NCI-H2196 (cell line): ENCODE measurements at regions not wholly inside any gene's neighbourhood (a gene's known extent, or its start where the extent isn't known, plus 50 kb on each side); places are given as distances from the start of the nearest gene placed in this dataset.
"Not testable (repeated sequence)": the region's sequence is repeated elsewhere in the genome, so short reads cannot be mapped to it uniquely, and the experiment has no call there.

ENCODE experiments used
- DNase-seq: peaks from one replicate; lab custom pipeline; 2025; ENCODE audit not compliant: unreplicated experiment; lab: John Stamatoyannopoulos, UW

DNA sequence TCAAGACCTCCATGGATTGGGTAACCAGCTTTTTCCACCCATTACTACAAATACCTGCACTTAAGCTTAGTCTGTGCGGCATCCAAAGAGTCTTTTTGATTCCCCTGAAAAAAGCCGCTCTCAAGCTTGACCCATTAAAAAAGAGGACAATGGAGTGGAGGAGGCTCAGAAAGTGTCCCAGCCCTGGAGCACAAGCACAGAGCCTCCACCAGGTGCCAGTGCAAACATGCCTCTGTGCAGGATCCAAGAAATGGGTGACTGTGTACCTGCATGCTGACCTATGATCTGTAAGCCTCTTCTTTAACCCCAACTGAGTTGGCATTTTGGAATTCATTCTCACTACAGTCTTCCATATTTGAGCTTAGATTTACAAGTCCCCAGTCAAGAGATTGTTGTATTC is 168.3 kb upstream of the TLE4 start:
- DNase-seq = no peak

DNA sequence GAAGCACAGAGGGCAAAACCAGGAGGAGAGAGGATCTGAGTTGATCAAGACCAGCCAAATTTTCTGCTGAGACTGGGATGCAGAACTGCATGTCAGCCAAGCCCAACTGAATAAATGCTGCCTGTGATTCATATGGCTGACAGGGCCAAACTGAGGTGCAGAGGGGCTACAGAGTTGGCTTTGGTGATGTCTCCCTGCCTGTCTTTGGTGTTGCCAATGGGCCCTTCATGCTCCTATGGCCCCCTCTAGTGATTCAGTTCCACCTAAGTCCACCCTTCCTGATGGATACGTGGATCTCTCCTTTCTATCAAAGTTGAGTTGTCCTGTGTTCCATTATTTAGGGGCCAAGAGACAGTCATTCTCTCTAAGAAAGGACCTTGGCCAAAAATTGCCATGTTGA is 163.6 kb upstream of the TLE4 start:
- no peak for DNase-seq

GRCh38 chr9:79408617-79409016 is 163.1 kb upstream of the TLE4 start:
- DNase-seq = no peak

DNA sequence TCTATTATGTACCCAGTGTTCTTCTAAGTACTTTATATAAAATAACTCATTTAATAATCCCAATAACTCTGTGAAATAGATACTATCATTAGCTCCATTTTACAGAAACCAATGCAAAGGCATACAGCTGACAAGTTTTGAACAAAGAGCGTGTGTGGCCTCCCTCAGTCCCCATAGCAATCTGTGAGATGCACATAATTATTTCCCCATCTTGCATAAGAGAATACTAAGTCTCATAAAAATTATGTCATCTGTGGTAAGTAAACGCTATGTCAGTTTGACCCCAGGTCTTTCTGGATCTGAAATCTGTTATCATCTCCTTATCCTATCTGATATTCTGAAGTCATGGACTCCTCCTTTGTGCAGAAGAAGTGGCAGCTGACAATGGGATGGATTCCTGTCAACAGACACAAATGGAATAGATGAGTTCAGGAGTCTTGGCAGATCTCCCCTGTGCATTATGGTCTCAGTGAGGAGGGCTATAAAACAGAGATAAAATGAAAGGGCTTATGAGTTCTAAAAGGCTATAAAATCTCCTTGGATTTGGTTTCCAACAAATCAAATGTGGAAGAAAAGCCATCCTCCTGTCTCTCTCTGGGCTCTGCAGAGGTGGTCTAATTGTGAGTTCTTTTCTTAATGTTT is 162.5 kb upstream of the TLE4 start:
- no peak for DNase-seq

GRCh38 chr9:79425840-79426239 is 145.9 kb upstream of the TLE4 start:
- no peak for DNase-seq

DNA sequence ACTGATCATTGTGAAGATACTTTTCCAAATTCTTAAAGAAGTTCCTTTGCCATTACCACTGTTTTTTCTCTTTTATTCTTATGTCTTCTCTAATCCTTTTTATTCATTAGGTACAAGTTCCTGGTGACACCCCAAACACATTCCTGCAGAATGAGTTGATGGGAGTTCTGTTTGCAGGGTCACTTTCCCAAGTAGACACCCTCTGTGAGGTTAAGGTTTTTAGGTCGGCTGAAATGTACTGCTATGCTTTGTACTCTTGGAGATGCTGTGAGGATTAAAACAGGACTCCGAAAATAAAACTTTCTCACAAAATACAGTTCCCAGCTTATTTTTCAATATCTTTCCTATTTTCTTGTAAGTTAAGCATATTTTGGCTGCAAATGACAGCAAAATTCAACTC is 143.3 kb upstream of the TLE4 start:
- no peak for DNase-seq

DNA sequence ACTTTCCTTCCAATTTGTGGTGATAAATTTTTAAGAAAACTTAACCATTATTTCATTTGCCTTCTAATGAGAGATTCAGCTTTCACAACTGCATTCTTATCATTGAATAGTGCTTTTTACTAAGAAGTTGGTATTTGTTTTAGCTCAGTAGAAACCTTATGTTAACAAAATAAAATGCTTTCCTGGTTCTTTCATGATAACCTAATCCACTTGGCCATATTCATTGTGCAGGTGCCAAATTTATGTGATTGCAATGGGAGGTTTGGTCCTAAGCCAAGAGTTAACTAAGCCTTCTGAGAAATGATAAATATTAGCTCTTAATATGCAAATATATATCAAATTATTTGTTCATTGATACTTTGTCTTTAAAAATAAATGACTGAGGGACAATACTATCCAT is 141.1 kb upstream of the TLE4 start:
- DNase-seq = peak; percentile 67

DNA sequence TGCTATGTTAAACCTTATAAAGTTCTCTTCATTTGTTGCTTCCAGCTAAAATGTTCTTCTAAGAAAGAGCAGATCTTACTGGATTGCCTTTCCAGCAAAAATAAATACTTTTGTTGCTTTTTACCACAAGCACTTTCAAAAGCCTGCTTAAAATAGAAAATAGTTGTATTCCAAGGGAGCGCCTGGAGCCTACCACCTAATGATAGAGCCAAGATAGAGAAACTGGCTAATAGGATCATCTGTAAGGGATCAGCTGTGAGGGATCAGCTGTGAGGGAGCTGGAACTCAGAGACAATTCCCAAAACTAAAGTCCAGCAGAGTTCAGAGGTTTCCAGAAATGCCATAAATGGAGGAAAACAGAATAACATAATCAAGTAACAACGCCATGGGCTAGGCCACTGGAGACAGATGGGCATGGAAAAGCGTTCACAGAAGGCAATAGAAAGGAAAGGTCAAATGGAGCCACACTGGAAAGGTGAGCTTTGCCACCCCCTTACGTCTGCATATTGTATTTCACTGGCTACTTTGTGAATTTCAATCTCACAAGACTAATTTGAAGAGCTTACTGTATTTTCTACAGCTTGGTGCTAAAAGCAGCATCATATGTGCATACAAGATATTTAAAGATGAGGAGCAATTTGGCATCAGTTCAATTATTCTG is 140.6 kb upstream of the TLE4 start:
- DNase-seq = peak; percentile 40

DNA sequence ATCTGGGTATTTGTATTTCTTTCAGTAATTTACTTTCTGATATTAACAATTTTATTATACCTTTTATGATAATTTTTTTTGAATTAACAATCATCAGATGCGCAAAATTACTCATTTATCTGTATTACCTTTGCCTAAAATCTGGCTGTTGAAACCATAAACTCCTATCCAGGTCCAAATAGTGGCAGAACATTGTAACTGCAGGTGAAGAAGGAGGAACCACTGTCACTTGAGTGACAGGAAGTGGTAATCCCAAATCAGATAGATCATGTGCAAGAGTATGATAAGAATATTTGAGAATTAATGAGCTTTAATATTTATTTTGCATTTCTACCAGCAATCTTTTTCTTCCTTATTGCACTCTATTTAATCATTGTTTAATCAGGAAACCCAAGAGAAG is 139.3 kb upstream of the TLE4 start:
- DNase-seq = no peak

DNA sequence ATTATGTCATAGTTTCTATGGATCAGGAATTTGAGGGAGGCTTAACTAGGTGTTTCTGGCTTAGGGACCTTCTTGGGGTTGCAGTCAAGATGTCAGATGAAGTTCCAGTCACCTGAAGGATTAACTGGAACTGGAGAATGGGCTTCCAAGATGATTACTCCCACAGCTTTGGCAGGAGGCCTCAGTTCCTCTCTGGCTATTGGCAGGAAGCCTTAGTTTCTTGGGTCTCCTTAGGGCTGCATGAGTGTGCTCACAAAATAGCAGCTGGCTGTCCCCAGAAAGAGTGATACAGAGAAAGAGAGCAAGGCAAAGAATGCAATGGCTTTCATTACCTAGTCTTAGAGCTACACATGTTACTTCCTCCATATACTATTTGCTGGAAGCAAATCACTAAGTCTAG is 138.1 kb upstream of the TLE4 start:
- DNase-seq = no peak

DNA sequence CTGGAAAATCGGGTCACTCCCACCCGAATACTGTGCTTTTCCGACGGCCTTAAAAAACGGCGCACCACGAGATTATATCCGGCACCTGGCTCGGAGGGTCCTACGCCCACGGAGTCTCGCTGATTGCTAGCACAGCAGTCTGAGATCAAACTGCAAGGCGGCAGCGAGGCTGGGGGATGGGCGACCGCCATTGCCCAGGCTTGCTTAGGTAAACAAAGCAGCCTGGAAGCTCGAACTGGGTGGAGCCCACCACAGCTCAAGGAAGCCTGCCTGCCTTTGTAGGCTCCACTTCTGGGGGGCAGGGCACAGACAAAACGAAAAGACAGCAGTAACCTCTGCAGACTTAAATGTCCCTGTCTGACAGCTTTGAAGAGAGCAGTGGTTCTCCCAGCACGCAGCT is 132.5 kb upstream of the TLE4 start:
- DNase-seq = not testable (repeated sequence)

GRCh38 chr9:79446523-79447307 is 125.0 kb upstream of the TLE4 start:
- DNase-seq = no peak

- DNase-seq = no peak
Measured at GRCh38 chr9:79447308-79447605, 124.5 kb upstream of the TLE4 start.

GRCh38 chr9:79447762-79448161 is 124.0 kb upstream of the TLE4 start:
- no peak for DNase-seq

DNA sequence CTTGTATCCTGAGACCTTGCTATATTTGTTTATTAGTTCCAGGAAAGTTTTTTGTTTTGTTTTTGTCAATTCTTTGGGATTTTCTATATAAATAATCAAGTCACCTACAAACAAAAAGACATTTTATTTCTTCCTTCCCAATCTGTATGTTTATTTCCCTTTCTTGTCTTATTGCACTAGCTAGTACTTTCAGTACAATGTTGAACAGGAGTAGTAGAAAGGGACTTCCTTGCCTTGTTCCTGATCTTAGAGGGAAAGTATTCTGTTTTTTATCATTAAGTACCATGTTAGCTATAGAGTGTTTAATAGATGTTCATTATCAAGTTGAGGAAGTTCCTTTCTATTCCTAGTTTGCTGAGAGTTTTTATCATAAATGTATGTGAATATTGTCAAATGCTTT is 119.5 kb upstream of the TLE4 start:
- DNase-seq = no peak

DNA sequence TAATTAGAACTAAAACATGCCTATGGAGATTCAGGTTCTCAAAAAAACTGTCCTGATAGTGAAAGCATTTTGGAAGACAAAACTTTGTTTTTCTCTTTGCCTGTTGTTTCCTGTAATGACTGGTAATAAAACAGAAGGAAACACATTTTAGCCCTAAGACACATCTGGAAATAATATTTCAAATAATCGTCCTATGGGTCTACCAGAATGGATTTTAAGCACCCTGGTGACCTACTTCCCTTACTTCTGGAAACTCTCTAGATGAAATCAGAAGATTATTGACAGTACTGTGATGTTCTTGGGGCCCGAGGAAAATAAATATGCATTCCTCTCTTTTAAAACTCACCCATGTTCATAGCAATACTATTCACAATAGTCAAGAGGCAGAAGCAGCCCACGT is 110.1 kb upstream of the TLE4 start:
- no peak for DNase-seq

DNA sequence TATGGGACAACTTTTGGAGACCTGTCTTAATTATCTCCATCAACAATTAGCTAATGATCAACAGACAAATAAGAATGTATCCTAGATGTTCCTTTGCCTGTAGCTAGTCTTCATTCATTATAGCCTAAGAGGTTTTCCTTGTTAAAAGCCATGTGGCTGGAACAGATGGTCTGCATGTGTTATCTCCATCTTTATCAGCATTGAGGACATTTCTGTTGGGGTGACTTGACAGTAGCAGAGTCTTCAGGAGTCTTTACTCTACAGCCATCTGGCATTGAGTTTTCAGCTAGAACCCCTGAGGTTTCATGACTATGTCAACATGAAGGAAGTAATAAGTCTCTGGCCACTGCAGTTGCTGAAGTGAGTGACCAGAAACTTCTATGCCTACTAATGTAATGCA is 106.6 kb upstream of the TLE4 start:
- DNase-seq = no peak

DNA sequence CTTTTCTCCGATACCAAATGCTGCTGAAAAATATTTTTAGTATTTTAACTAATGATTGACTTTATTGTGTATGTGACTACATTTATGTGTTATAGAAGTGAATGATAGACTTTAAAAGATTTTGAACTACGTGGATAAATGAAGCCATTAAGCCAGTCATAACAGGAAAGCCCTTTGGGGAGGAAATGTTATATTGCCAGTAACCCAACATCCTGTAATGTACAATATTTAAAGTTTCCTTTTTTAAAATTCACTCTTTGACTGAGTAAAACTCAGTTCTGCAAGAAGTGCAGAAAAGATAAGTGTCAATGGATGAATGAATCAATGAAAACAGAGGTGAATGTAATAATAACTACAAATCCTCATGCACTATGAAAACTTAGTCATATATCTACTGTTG is 102.6 kb upstream of the TLE4 start:
- DNase-seq = no peak

- no peak for DNase-seq
Measured at GRCh38 chr9:79470954-79471353, 100.8 kb upstream of the TLE4 start.

GRCh38 chr9:79471580-79472543 is 99.9 kb upstream of the TLE4 start:
- DNase-seq = peak; percentile 74

DNA sequence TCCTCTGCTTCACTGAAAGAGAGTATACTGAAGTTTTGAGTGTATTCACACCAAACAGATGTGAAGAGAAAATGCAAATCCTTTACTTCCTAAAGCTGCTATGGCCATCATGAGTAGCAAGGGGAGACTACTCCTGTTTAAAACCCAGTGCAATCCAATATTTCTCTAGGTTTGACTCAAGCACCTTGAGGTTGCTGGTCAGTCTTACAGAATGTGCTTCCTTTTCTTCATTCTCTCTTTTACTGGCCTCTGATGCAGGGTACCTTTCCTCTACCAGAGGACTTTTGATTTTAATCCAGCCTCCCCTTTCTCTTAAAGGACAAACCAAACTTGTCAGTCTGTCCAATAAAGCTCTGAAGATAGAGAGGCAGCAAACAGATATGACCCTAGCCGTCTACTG is 98.1 kb upstream of the TLE4 start:
- DNase-seq = no peak
